HFFc6 (cell line): ENCODE measurements at regions not wholly inside any gene's neighbourhood (a gene's known extent, or its start where the extent isn't known, plus 50 kb on each side); places are given as distances from the start of the nearest gene placed in this dataset.

Source experiments
- DNase-seq: peaks from one replicate; pipeline ENCODE4 v3.0.0-alpha.2; 2018
- H3K27ac Mint-ChIP-seq: 2 replicates; pipeline ENCODE4 v1.8.0; 2020; ENCODE audit warnings: mild to moderate bottlenecking, mixed read lengths
- H3K27me3 Mint-ChIP-seq: 2 replicates; pipeline ENCODE4 v1.8.0; 2021; ENCODE audit warnings: mild to moderate bottlenecking, moderate library complexity, mixed read lengths; ENCODE audit not compliant: insufficient read depth
- H3K36me3 Mint-ChIP-seq: 2 replicates; pipeline ENCODE4 v1.8.0; 2021; ENCODE audit warnings: low read depth, mixed read lengths
- H3K4me1 Mint-ChIP-seq: 2 replicates; pipeline ENCODE4 v1.8.0; 2020; ENCODE audit warnings: low read depth, mixed read lengths
- H3K4me3 Mint-ChIP-seq: 2 replicates; pipeline ENCODE4 v1.8.0; 2020; ENCODE audit warnings: mild to moderate bottlenecking, moderate library complexity, mixed read lengths
- H3K9me3 Mint-ChIP-seq: 2 replicates; pipeline ENCODE4 v1.8.0; 2020; ENCODE audit warnings: mild to moderate bottlenecking, mixed read lengths
- CTCF ChIP-seq: fragments of 200-600 bp; sonication (generic); IDR thresholded peaks from 2 replicates; pipeline ENCODE4 v1.5.0; 2021; ENCODE audit warnings: antibody characterized with exemption, mild to moderate bottlenecking

- no peak for TF ChIP-seq CTCF
- Mint-ChIP-seq H3K4me1 (no peaks in the 10 kb centered on the region), H3K9me3 (no peaks in the 10 kb centered on the region), H3K27me3 (peaks cover 34% of the 10 kb centered on the region), H3K36me3 (no peaks in the 10 kb centered on the region), H3K27ac (no peak overlapping the region), H3K4me3 (no peak overlapping the region)
- no peak for DNase-seq
Observed at GRCh38 chr11:119488256-119488995, 65.5 kb upstream of the THY1 start.

- H3K4me1 Mint-ChIP-seq, result no peaks in the 10 kb centered on the region
- no peak overlapping the region for H3K4me3 Mint-ChIP-seq
- peaks cover 42% of the 10 kb centered on the region for H3K27me3 Mint-ChIP-seq
- DNase-seq, result no peak
- no peaks in the 10 kb centered on the region for H3K36me3 Mint-ChIP-seq
- H3K9me3 Mint-ChIP-seq, result no peaks in the 10 kb centered on the region
- no peak for TF ChIP-seq CTCF
- no peak overlapping the region for H3K27ac Mint-ChIP-seq
Observed at GRCh38 chr11:119486691-119487259, 63.8 kb upstream of the THY1 start.

- H3K27me3 Mint-ChIP-seq, result peaks cover 43% of the 10 kb centered on the region
- no peak overlapping the region for H3K4me3 Mint-ChIP-seq
Observed at GRCh38 chr11:119486016-119486415, 63.0 kb upstream of the THY1 start.

GRCh38 chr11:119484741-119485605 is 62.0 kb upstream of the THY1 start:
- TF ChIP-seq CTCF, result peak; percentile 51
- no peak for DNase-seq
- Mint-ChIP-seq H3K4me1 (peaks cover 8% of the 10 kb centered on the region), H3K27ac (no peak overlapping the region), H3K27me3 (peaks cover 48% of the 10 kb centered on the region), H3K4me3 (no peak overlapping the region), H3K9me3 (no peaks in the 10 kb centered on the region), H3K36me3 (no peaks in the 10 kb centered on the region)

More at GRCh38 chr11:119486016-119486415, 63.0 kb upstream of the THY1 start:
- H3K36me3 Mint-ChIP-seq, result no peaks in the 10 kb centered on the region
- TF ChIP-seq CTCF, result no peak
- peaks cover 4% of the 10 kb centered on the region for H3K4me1 Mint-ChIP-seq
- DNase-seq, result no peak
- H3K9me3 Mint-ChIP-seq, result no peaks in the 10 kb centered on the region
- no peak overlapping the region for H3K27ac Mint-ChIP-seq

- no peak for TF ChIP-seq CTCF
- Mint-ChIP-seq H3K27me3 (peaks cover 44% of the 10 kb centered on the region), H3K4me1 (peaks cover 15% of the 10 kb centered on the region), H3K9me3 (no peaks in the 10 kb centered on the region), H3K27ac (no peak overlapping the region), H3K36me3 (no peaks in the 10 kb centered on the region), H3K4me3 (no peak overlapping the region)
- DNase-seq, result no peak
Observed at GRCh38 chr11:119483881-119484371, 61.0 kb upstream of the THY1 start.
